Fibroblast of lung (primary cell): ENCODE measurements at regions not wholly inside any gene's neighbourhood (a gene's known extent, or its start where the extent isn't known, plus 50 kb on each side); places are given as distances from the start of the nearest gene placed in this dataset.

Experiments
- EZH2 ChIP-seq: IDR thresholded peaks from 2 replicates; pipeline ENCODE4 v1.5.1; 2012; ENCODE audit warnings: low read length, control low read depth, mild to moderate bottlenecking; ENCODE audit errors: missing control alignments
- TF ChIP-seq, protein P1 (sequence below), 2 donors: IDR thresholded peaks in 1 of 2; conservative IDR thresholded peaks in 1 of 2; 1 replicate in 1 of 2; 2 replicates in 1 of 2; pipeline ENCODE4 v1.5.1; 2011 to 2012; ENCODE audit warnings: low read length in 2 of 2, control low read depth in 1 of 2, inconsistent platforms in 1 of 2, low read depth in 1 of 2, mild to moderate bottlenecking in 1 of 2

- TF ChIP-seq, protein P1, sequence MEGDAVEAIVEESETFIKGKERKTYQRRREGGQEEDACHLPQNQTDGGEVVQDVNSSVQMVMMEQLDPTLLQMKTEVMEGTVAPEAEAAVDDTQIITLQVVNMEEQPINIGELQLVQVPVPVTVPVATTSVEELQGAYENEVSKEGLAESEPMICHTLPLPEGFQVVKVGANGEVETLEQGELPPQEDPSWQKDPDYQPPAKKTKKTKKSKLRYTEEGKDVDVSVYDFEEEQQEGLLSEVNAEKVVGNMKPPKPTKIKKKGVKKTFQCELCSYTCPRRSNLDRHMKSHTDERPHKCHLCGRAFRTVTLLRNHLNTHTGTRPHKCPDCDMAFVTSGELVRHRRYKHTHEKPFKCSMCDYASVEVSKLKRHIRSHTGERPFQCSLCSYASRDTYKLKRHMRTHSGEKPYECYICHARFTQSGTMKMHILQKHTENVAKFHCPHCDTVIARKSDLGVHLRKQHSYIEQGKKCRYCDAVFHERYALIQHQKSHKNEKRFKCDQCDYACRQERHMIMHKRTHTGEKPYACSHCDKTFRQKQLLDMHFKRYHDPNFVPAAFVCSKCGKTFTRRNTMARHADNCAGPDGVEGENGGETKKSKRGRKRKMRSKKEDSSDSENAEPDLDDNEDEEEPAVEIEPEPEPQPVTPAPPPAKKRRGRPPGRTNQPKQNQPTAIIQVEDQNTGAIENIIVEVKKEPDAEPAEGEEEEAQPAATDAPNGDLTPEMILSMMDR (conservative IDR thresholded peaks at IDR 0.05 in 1 of 2, IDR thresholded peaks at IDR 0.05 in 1 of 2; ENCODE audit: low read depth in 1 of 2, low read length in 2 of 2), result no peak
- no peak for TF ChIP-seq EZH2
These were observed 95.7 kb upstream of the SIM2 start for GRCh38 chr21:36603221-36603620.
